GM12878 (cell line): ENCODE measurements at regions not wholly inside any gene's neighbourhood (a gene's known extent, or its start where the extent isn't known, plus 50 kb on each side); places are given as distances from the start of the nearest gene placed in this dataset.
A peak's percentile ranks its signal among the peaks of the same experiment; 100 is the strongest.

Experiments used
- BHLHE40 ChIP-seq, 2 experiments: fragments of 450-650 bp in 1 of 2; IDR thresholded peaks; 2 replicates each; pipeline ENCODE4 v1.6.1; 2011 to 2017; ENCODE audit warnings: low read depth in 2 of 2, borderline replicate concordance in 1 of 2, improper control_type of control experiment in 1 of 2, low read length in 1 of 2, mild to moderate bottlenecking in 1 of 2
- BRCA1 ChIP-seq: IDR thresholded peaks from 2 replicates; pipeline ENCODE4 v1.6.1; 2011; ENCODE audit warnings: low read depth, low read length, improper control_type of control experiment
- HDAC2 ChIP-seq: fragments of 200-600 bp; sonication (generic); IDR thresholded peaks from 2 replicates; pipeline ENCODE4 v1.6.1; 2017
- IRF4 ChIP-seq: IDR thresholded peaks from 2 replicates; pipeline ENCODE4 v1.6.1; 2011; ENCODE audit warnings: low read depth, low read length
- KAT2A ChIP-seq: conservative IDR thresholded peaks from 2 replicates; pipeline ENCODE4 v1.6.1; 2011; ENCODE audit warnings: low read depth, low read length; ENCODE audit not compliant: control insufficient read depth
- MEF2B ChIP-seq: fragments of 450-650 bp; IDR thresholded peaks from 2 replicates; pipeline ENCODE4 v1.6.1; 2018; ENCODE audit warnings: mild to moderate bottlenecking, moderate library complexity; ENCODE audit not compliant: partially characterized antibody, poor library complexity, severe bottlenecking
- MTA2 ChIP-seq: fragments of 450-650 bp; IDR thresholded peaks from 2 replicates; pipeline ENCODE4 v1.6.1; 2016; ENCODE audit warnings: low read depth, mild to moderate bottlenecking, moderate library complexity
- NFXL1 ChIP-seq: fragments of 450-650 bp; IDR thresholded peaks from 2 replicates; pipeline ENCODE4 v1.6.1; 2017; ENCODE audit warnings: antibody characterized with exemption, mild to moderate bottlenecking, borderline replicate concordance
- POU2F2 ChIP-seq: IDR thresholded peaks from 3 replicates; pipeline ENCODE4 v1.6.1; 2011; ENCODE audit warnings: low read depth, mild to moderate bottlenecking, low read length, borderline replicate concordance
- RAD21 ChIP-seq: IDR thresholded peaks from 2 replicates; pipeline ENCODE4 v1.6.1; 2011; ENCODE audit warnings: mild to moderate bottlenecking, low read depth, low read length, moderate library complexity; ENCODE audit not compliant: insufficient read depth
- SIX5 ChIP-seq: IDR thresholded peaks from 2 replicates; pipeline ENCODE4 v1.6.1; 2011; ENCODE audit warnings: mild to moderate bottlenecking, low read depth, low read length, moderate library complexity; ENCODE audit not compliant: severe bottlenecking
- YBX1 ChIP-seq: fragments of 450-650 bp; IDR thresholded peaks from 2 replicates; pipeline ENCODE4 v1.6.1; 2016; ENCODE audit warnings: antibody characterized with exemption
- ZNF384 ChIP-seq: IDR thresholded peaks from 2 replicates; pipeline ENCODE4 v1.6.1; 2012; ENCODE audit warnings: low read depth, mild to moderate bottlenecking, low read length, improper control_type of control experiment, borderline replicate concordance
- TF ChIP-seq, protein P1 (sequence below): fragments of 450-650 bp; formaldehyde crosslinking; IDR thresholded peaks from 2 replicates; pipeline ENCODE4 v1.4.0; 2020; ENCODE audit warnings: mild to moderate bottlenecking, moderate library complexity
- TF ChIP-seq, protein P2 (sequence below): IDR thresholded peaks from 2 replicates; pipeline ENCODE4 v1.6.1; 2012; ENCODE audit warnings: mild to moderate bottlenecking, low read depth, low read length
- TF ChIP-seq, protein P3 (sequence below): fragments of 150-350 bp; IDR thresholded peaks from 2 replicates; pipeline ENCODE4 v1.6.1; 2016; ENCODE audit warnings: low read depth, low read length

DNA sequence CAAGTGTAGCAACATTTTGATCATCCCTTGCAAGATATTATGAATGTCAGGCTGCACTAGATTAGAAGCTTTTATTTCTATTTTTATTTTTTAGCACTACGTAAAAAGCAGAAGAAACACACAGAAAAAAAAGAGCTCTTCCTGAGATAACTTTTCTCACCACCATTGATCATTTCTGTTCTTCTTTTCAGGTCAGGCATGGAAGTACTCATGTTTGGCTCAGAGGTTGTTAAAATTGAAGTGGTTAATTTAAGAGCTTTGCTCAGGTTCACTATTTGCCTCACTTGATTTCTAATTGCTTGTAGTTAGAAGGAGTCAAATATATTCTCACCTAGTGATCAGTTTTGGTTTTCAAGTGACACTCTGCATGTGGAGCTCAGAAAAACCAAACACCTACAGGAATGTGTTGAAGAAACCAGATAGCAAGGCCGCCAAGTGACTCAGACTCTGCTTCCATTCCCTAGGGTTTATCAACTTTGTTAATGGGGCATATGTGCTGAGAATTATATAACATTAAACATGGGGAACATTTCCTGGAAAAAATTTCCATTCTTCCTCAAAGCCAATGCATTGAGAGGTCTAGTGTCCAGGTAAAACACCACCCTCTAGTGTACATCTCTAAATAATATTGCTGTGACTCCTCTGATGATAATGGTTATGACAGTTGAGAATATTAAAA, 679.8 kb downstream of the CETN3 start (continued):
- TF ChIP-seq RAD21: peak; percentile 65
- peak; percentile 36; the same call in 1 of the 2 replicates for TF ChIP-seq MTA2
- TF ChIP-seq KAT2A: no peak
- TF ChIP-seq, protein P1, sequence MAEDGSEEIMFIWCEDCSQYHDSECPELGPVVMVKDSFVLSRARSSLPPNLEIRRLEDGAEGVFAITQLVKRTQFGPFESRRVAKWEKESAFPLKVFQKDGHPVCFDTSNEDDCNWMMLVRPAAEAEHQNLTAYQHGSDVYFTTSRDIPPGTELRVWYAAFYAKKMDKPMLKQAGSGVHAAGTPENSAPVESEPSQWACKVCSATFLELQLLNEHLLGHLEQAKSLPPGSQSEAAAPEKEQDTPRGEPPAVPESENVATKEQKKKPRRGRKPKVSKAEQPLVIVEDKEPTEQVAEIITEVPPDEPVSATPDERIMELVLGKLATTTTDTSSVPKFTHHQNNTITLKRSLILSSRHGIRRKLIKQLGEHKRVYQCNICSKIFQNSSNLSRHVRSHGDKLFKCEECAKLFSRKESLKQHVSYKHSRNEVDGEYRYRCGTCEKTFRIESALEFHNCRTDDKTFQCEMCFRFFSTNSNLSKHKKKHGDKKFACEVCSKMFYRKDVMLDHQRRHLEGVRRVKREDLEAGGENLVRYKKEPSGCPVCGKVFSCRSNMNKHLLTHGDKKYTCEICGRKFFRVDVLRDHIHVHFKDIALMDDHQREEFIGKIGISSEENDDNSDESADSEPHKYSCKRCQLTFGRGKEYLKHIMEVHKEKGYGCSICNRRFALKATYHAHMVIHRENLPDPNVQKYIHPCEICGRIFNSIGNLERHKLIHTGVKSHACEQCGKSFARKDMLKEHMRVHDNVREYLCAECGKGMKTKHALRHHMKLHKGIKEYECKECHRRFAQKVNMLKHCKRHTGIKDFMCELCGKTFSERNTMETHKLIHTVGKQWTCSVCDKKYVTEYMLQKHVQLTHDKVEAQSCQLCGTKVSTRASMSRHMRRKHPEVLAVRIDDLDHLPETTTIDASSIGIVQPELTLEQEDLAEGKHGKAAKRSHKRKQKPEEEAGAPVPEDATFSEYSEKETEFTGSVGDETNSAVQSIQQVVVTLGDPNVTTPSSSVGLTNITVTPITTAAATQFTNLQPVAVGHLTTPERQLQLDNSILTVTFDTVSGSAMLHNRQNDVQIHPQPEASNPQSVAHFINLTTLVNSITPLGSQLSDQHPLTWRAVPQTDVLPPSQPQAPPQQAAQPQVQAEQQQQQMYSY: no peak
- TF ChIP-seq ZNF384: no peak
- TF ChIP-seq IRF4: no peak
- TF ChIP-seq, protein P2, sequence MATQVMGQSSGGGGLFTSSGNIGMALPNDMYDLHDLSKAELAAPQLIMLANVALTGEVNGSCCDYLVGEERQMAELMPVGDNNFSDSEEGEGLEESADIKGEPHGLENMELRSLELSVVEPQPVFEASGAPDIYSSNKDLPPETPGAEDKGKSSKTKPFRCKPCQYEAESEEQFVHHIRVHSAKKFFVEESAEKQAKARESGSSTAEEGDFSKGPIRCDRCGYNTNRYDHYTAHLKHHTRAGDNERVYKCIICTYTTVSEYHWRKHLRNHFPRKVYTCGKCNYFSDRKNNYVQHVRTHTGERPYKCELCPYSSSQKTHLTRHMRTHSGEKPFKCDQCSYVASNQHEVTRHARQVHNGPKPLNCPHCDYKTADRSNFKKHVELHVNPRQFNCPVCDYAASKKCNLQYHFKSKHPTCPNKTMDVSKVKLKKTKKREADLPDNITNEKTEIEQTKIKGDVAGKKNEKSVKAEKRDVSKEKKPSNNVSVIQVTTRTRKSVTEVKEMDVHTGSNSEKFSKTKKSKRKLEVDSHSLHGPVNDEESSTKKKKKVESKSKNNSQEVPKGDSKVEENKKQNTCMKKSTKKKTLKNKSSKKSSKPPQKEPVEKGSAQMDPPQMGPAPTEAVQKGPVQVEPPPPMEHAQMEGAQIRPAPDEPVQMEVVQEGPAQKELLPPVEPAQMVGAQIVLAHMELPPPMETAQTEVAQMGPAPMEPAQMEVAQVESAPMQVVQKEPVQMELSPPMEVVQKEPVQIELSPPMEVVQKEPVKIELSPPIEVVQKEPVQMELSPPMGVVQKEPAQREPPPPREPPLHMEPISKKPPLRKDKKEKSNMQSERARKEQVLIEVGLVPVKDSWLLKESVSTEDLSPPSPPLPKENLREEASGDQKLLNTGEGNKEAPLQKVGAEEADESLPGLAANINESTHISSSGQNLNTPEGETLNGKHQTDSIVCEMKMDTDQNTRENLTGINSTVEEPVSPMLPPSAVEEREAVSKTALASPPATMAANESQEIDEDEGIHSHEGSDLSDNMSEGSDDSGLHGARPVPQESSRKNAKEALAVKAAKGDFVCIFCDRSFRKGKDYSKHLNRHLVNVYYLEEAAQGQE: no peak
- TF ChIP-seq BHLHE40 (IDR thresholded peaks at IDR 0.05; ENCODE audit: borderline replicate concordance in 1 of 2, low read depth in 2 of 2, low read length in 1 of 2): no peak
- TF ChIP-seq, protein P3, sequence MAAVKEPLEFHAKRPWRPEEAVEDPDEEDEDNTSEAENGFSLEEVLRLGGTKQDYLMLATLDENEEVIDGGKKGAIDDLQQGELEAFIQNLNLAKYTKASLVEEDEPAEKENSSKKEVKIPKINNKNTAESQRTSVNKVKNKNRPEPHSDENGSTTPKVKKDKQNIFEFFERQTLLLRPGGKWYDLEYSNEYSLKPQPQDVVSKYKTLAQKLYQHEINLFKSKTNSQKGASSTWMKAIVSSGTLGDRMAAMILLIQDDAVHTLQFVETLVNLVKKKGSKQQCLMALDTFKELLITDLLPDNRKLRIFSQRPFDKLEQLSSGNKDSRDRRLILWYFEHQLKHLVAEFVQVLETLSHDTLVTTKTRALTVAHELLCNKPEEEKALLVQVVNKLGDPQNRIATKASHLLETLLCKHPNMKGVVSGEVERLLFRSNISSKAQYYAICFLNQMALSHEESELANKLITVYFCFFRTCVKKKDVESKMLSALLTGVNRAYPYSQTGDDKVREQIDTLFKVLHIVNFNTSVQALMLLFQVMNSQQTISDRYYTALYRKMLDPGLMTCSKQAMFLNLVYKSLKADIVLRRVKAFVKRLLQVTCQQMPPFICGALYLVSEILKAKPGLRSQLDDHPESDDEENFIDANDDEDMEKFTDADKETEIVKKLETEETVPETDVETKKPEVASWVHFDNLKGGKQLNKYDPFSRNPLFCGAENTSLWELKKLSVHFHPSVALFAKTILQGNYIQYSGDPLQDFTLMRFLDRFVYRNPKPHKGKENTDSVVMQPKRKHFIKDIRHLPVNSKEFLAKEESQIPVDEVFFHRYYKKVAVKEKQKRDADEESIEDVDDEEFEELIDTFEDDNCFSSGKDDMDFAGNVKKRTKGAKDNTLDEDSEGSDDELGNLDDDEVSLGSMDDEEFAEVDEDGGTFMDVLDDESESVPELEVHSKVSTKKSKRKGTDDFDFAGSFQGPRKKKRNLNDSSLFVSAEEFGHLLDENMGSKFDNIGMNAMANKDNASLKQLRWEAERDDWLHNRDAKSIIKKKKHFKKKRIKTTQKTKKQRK: no peak
- no peak for TF ChIP-seq POU2F2
- no peak for TF ChIP-seq YBX1
- no peak for TF ChIP-seq HDAC2
- TF ChIP-seq MEF2B: peak; percentile 14
- TF ChIP-seq BRCA1: no peak
- TF ChIP-seq NFXL1: no peak
- no peak for TF ChIP-seq SIX5
